KMS-11 (cell line): ENCODE measurements at regions not wholly inside any gene's neighbourhood (a gene's known extent, or its start where the extent isn't known, plus 50 kb on each side); places are given as distances from the start of the nearest gene placed in this dataset.

Experiments used
- H2AFZ ChIP-seq: fragments of 200-600 bp; sonication (generic); 2 replicates; pipeline ENCODE4 v1.6.1; 2016; ENCODE audit warnings: antibody characterized with exemption, mixed run types, low read depth
- H3K27ac ChIP-seq: fragments of 200-600 bp; sonication (generic); 2 replicates; pipeline ENCODE4 v1.6.1; 2016; ENCODE audit warnings: mild to moderate bottlenecking, mixed run types
- H3K27me3 ChIP-seq: fragments of 200-600 bp; sonication (generic); 2 replicates; pipeline ENCODE4 v1.6.1; 2017; ENCODE audit warnings: mild to moderate bottlenecking, low read depth, mixed run types, moderate library complexity; ENCODE audit not compliant: insufficient read depth
- H3K36me3 ChIP-seq: fragments of 200-600 bp; sonication (generic); 2 replicates; pipeline ENCODE4 v1.6.1; 2017; ENCODE audit warnings: mild to moderate bottlenecking, mixed run types; ENCODE audit not compliant: insufficient read depth
- H3K4me1 ChIP-seq: fragments of 200-600 bp; sonication (generic); 2 replicates; pipeline ENCODE4 v1.6.1; 2016; ENCODE audit warnings: mild to moderate bottlenecking, low read depth, mixed run types; ENCODE audit not compliant: poor library complexity, severe bottlenecking
- H3K4me2 ChIP-seq: fragments of 200-600 bp; sonication (generic); 2 replicates; pipeline ENCODE4 v1.7.0; 2016; ENCODE audit warnings: mild to moderate bottlenecking, mixed run types
- H3K4me3 ChIP-seq: fragments of 200-600 bp; sonication (generic); IDR thresholded peaks from 2 replicates; pipeline ENCODE4 v1.6.1; 2017; ENCODE audit warnings: low read depth, low read length, mixed read lengths; ENCODE audit not compliant: insufficient read depth
- H3K79me2 ChIP-seq: fragments of 200-600 bp; sonication (generic); 2 replicates; pipeline ENCODE4 v1.6.1; 2016; ENCODE audit warnings: low read depth, mixed run types; ENCODE audit not compliant: insufficient read depth
- H3K9ac ChIP-seq: fragments of 200-600 bp; sonication (generic); 2 replicates; pipeline ENCODE4 v1.6.1; 2016; ENCODE audit warnings: mild to moderate bottlenecking, mixed run types
- H4K20me1 ChIP-seq: fragments of 200-600 bp; sonication (generic); 2 replicates; pipeline ENCODE4 v1.6.1; 2016; ENCODE audit warnings: mild to moderate bottlenecking, mixed run types; ENCODE audit not compliant: insufficient read depth
- CTCF ChIP-seq: fragments of 200-600 bp; sonication (generic); conservative IDR thresholded peaks from 2 replicates; pipeline ENCODE4 v1.6.1; 2017; ENCODE audit warnings: low read depth, mild to moderate bottlenecking, antibody characterized with exemption, low read length, moderate library complexity, mixed read lengths

- Histone ChIP-seq H3K36me3 (no peaks in the 10 kb centered on the region), H3K4me2 (no peak overlapping the region), H3K27me3 (no peaks in the 10 kb centered on the region), H3K27ac (no peak overlapping the region), H4K20me1 (no peaks in the 10 kb centered on the region), H3K79me2 (no peaks in the 10 kb centered on the region), H2AFZ (no peak overlapping the region), H3K9ac (no peak overlapping the region), H3K4me1 (no peaks in the 10 kb centered on the region), H3K4me3 (no peak overlapping the region)
- no peak for TF ChIP-seq CTCF
Observed at GRCh38 chr3:166607933-166608521, 770.8 kb upstream of the BCHE start.

- Histone ChIP-seq H3K4me1 (no peaks in the 10 kb centered on the region), H3K4me2 (no peak overlapping the region), H3K27ac (no peak overlapping the region), H4K20me1 (no peaks in the 10 kb centered on the region), H3K27me3 (no peaks in the 10 kb centered on the region), H3K79me2 (no peaks in the 10 kb centered on the region), H3K9ac (no peak overlapping the region), H2AFZ (no peak overlapping the region), H3K36me3 (no peaks in the 10 kb centered on the region), H3K4me3 (no peak overlapping the region)
- TF ChIP-seq CTCF = no peak
Observed at GRCh38 chr3:166606988-166607387, 769.8 kb upstream of the BCHE start.

- Histone ChIP-seq H3K9ac (no peak overlapping the region), H2AFZ (no peak overlapping the region), H3K27me3 (no peaks in the 10 kb centered on the region), H3K27ac (no peak overlapping the region), H4K20me1 (no peaks in the 10 kb centered on the region), H3K4me3 (no peak overlapping the region), H3K79me2 (no peaks in the 10 kb centered on the region), H3K36me3 (no peaks in the 10 kb centered on the region), H3K4me2 (no peak overlapping the region), H3K4me1 (no peaks in the 10 kb centered on the region)
- no peak for TF ChIP-seq CTCF
Observed at GRCh38 chr3:166593776-166594175, 756.6 kb upstream of the BCHE start.

GRCh38 chr3:166582236-166582635 lies 745.0 kb upstream of the BCHE start:
- H3K79me2 ChIP-seq = no peaks in the 10 kb centered on the region
- no peaks in the 10 kb centered on the region for H3K27me3 ChIP-seq
- H3K27ac ChIP-seq = no peak overlapping the region
- no peak overlapping the region for H3K4me3 ChIP-seq
- no peaks in the 10 kb centered on the region for H3K4me1 ChIP-seq
- H3K36me3 ChIP-seq = no peaks in the 10 kb centered on the region
- no peak overlapping the region for H2AFZ ChIP-seq
- H3K9ac ChIP-seq = no peak overlapping the region
- TF ChIP-seq CTCF = no peak
- H4K20me1 ChIP-seq = no peaks in the 10 kb centered on the region
- no peak overlapping the region for H3K4me2 ChIP-seq
